HG03460 (cell line): ENCODE measurements at regions not wholly inside any gene's neighbourhood (a gene's known extent, or its start where the extent isn't known, plus 50 kb on each side); places are given as distances from the start of the nearest gene placed in this dataset.

Experiments used
- ATAC-seq: cut with Tn5 transposase; IDR thresholded peaks from one replicate; pipeline ENCODE4 v1.9.1; 2021; ENCODE audit not compliant: unreplicated experiment

DNA sequence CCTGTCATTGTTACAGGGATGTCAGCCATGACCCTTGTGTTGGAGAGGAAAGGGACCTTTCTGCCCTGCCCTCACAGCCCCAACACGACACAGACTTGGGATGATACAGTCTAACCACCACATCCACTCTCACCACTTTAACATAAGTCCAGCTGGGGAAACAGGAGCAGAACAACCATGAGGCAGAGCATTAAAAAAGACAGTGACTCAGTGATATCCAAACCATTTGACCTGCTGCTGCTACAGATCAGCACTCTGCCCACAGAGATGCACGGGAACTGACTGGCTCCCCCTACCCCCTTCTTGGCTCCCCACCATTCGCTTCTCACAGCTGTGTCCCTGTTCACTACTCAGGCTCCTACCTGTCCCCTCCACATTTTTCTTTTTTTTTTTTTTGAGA, 458.6 kb downstream of the ZNF608 start:
- ATAC-seq = no peak

DNA sequence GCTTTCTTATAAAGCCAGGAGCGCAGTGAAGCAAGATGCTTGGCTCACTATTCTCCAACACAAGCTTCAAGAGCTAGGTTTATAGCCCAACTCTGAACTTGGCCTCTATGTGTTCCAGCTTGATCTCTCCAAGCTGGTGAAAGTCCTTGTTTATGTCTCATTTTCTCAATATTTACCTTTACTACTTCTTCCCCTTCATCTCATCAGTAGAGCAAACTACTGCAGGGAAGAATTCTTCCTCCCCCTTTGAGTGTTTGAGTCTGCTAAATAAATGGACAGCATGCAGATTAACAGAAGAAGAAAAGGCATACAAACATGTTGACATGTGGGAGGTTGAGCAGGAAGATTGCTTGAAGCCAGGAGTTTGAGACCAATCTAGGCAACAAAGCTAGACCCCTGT, 460.7 kb downstream of the ZNF608 start:
- ATAC-seq = no peak

DNA sequence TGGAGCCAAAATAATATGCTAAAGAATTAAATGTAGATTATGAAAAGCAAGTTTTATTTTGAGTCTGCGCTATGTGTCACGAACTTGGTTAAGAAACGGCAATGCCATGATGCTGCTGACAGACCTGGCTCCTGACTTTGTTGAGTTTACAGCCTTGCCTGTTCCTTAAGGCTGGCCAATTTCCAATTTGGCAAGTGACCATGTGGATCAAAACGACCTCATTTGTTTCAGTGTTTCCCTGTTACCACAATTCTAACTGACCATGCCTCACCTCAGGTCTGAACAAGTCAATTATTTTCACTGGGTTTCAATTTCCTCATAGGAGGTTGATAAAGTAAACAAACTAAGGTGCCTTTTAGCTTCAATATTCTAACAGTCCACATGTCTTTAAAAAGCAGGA, 461.4 kb downstream of the ZNF608 start:
- ATAC-seq = no peak

DNA sequence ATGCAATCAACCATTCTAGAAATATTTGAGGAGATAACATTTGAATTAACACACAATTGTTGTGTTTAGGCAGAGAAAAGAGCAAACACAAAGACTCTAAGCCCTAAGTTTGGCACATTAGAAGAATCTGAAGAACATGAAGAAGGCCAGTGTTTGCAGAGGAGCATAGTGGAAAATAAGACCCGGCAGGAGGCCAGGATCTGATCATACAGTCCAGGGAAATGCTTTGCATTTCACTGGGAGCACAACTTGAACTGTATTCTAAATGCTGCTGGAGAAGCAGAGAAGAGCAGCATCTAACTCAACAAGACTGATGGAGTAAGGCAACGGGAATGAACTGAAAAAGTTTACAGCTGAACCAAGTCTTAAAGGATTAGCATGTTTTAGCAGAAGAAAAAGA, 463.4 kb downstream of the ZNF608 start:
- no peak for ATAC-seq

DNA sequence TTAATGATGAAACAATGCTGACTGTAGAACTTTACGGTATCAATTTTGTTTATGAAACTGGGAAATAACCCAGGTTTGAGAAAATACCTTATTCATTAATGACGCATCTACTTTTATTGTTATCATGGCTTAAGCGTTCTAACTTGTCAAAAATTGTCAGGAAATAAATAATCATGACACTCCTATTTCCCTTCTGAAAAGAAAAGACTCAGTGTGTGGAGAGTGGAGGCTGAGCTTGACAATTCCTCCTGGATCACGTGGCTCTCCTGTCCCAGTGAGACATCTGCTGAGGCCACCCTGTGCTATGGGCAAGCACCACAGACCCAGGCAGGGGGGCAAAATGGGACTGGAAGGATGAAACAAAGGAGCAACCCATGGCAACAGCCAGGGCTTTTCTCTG, 466.4 kb downstream of the ZNF608 start:
- ATAC-seq = no peak

DNA sequence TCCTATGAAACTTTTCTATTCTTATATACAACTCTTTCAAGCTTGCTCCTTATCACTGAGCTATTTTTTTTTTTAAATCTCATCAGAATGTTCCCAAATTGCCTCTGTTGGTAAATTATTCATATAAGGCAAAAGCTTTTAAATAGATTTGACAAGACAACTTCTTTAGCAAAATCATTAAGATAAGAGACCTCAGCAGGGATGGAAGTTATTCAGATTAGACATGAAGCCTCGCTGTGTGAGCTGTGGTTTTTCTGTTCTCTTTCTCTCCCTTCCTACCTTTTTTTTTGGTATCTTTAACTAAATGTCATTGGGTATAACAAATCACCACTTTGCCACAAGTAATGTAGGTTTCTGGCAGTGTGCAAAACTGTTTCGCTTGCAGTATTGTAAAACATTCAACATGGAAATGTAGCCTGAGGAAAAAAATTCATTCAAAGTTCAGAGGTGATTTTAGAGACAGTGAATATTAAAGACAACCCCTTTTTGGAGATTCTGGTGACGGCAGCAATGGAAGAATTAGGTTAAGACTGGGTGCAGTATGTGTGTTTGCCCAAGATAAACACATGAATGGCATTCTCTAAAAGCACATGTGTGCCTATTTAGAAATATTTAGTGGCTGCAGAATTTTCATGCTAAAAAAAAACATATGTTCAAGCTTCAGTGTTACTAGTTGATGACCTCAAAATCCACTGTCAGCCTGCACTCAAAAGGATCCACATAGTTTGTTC, 467.1 kb downstream of the ZNF608 start:
- no peak for ATAC-seq

DNA sequence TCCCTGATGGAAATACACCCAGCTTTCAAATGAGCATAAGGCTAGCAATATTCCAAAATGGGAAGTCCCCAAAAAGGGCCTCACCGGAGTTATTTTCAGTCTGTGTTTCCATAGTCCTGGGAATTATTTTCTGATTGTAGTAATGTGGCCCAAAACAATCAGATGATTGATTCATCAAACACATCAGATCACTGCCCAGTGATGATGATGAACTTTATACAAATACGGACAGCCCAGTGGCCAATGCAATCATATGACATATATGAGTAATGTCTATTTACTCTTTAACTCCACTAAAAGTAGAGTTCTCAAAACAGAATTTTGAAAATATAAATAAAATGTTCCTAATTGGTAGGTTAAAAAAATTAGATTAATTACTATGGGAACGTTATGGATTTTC, 467.8 kb downstream of the ZNF608 start:
- no peak for ATAC-seq

DNA sequence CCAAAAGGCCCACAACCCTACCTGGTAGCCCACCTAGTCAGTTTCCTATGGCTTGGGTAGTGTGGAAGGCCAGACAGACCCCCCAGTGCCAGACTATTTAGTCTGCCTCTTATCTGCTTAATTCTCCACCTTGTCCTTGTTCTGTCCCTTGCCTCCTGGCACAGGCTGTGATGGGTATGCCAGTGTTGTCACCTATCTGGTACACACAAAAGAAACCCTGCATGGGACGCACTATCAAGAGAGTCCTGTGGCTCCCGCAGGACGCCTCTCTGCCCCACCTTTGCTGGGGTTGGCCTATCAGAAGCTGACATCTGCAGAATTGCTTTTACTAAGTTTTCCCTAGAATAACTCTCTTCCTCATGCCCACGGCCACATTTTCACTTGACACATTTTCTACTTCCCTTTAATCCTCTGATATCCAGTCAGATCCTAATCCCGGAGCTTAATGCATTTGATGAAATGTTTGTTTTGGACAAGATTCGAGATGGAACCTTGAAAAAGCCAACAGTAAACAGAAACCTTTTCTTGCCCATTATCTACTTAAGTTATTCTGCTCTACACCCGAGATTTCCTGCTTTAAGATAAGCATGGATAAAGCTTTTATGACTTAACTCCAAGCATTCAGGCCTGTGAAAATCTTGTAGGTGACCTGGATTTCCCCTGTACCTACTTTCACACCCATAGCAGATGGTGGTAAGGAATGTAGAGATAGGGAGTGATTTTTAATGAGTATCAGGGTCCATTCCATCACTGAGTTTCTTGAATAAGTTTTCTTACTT, 468.5 kb downstream of the ZNF608 start:
- no peak for ATAC-seq

DNA sequence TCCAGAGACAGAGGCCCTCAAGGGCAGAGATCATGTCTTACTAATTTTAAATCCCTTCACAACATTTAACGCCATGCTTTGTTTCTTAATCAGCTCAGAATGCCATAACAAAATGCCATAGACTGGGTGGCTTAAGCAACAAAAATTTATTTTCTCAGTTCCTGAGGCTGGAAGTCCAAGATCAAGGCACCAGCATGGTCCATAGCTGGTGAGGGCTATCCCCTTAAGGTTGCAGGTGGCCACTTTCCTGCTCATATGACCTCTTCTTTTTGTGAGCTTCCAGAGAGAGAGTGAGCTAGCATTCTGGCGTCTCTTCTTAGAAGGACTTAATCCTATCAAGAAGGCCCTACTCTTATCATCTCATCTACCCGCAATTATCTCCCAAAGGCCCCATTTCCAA, 470.3 kb downstream of the ZNF608 start:
- ATAC-seq = no peak

DNA sequence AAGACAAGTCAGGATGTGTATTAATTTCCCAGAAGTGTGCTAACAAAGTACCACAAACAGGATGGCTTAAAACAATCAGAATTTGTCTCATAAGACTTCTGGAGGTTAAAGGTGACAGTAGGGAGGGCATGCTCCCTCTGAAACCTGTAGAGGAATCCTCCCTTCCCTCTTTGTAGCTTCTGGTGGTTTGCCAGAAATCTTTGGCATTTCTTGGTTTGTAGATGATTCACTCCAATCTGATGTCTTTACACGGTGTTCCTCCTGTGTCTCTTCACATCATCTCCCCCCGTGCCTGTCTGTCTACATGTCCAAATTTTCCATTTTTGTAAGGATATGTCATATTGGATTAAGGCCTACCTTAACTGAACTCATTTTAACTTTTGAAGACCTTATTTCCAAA, 471.5 kb downstream of the ZNF608 start:
- no peak for ATAC-seq

DNA sequence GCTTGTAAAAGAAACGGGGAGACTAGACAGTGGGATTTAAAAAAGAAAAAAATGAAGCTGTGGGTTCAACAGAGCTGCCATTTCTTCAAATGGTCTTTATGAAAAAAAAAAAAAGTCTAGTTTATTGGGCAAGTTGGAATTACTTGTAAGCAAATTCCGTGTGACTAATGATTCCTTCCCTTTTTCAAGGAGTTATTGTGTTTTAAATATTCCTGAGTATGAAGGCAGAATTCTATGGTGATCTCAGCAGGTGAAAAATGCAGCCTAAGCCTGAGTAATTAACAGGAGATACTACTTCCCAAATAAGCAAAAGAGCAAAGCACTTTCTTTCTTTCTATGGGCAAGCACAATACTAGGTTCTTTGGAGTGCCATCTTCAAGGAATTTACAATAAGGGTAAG, 481.9 kb downstream of the ZNF608 start:
- ATAC-seq = no peak

DNA sequence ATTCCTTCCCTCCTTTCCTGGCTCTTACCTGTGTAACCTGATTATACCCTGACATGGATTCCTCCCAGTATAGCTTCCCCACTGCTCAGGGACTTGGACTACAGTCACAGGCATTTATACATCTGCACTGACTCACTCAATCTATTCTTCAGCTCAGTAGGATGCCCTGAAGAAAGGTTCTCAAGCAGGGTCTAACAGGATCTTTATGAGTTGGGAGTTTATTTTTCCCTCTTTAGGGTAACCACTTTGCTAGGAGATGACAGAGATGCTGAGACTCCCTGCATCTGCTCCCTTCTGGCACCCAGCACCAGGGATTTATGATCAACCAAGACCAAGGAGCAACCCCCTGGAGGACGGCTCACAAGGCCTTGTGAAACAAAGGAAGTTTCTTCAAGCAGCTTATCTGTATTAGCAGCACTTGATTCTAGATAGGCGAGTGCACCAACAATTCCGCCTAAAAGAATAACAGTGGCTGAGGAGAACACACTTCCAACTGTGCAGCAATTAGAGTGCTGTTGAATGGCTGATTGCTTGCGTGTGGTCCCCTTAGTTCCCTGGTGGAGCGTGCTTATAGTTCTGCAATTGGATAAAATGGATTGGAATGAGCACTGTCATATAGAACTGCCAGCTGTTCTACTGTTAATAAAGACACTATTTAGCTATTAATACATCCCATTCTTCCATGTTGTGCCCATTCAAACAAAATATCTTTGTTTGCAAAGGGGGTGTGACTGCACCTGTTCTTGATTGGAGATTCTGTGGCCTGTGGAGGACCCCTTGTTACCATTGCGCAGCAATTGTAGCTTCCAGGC, 482.6 kb downstream of the ZNF608 start:
- no peak for ATAC-seq

DNA sequence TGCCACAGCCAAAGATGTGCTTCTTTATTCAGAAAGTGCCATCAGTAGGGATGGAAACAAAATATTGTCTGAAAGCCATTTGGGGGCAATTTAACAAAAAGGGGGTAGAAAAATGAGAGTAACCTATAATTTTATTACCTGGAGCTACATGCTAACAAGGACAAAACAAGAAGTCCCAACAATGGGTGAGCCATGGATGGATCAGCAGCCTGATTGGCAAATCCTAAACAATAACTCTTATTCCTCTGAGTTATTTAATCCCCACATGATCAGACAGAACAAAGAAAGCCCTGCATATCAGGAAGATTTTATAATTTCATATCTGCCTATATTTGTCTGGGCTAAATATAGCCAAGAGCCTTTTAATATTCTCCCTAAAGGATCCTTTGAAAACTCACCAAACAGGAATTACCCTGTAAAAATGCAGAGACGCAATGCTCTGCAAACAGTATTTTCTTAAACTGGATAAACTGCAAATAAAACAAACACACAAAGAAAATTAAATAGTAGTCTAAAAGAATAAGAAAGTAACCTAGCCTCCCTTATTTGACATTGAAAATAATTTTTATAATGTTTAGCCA, 483.4 kb downstream of the ZNF608 start:
- no peak for ATAC-seq

DNA sequence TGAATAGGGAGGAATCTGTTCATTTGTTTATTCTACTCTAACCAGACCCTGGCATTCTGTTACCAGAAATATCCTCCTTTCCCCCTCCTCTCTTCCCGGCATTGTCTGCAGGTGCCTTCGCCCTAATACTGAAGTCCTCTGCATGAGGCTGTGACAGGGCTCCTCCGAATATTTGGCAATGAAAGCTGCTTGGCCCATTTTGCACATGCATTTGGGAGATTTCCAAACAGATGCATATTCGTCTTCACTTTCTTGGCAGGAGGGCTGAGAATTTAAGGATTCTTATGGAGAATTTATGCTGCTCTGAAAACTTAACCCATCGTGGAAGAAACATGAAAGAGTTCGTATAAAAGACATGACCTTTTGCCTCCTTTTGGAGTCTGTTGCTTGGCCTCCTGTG, 484.0 kb downstream of the ZNF608 start:
- no peak for ATAC-seq

DNA sequence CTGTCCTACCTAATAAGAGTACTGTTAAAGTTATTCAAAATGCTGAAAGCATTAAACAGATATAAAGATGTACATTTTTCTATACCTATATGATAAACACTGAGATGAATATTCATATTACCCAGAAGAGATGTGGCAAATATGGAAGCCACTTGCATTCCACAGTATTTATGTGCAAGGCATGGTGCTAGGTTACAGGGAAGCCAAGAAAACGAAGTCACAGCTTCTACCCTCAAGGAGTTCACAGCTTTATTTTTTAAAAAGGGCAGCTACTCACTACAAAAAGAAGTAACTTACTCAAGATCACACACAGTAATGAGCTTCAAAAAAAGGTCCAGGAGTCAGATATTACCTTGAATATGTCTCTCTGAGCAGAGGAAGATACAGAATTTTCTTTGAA, 484.6 kb downstream of the ZNF608 start:
- no peak for ATAC-seq

DNA sequence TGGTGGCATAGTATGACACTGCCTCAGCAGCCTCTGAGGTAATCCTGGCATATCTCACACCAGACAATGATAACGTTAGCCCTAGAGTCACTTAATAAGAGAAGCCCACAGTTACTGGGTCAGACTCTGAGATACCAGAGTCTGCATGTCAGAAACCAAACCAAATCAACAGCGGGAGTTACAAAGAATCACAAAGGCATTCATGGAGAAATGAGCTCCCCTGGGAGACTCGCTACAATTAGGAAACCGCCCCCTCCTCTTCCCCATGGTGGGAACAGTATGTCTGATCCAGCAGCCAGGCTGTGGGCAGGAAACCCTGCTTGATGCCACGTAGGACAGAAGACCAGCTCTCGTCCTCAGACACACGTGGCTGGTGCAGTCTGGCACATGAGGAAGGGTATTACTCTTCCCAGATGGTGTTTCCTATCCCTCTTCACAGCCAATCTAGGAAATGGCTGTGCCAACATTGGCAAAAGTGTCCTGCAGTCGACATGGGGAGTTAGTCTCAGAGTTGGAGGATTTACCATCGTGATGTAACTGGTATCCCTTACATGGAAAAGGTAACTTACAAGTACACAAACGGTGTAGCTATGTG, 485.4 kb downstream of the ZNF608 start:
- no peak for ATAC-seq

DNA sequence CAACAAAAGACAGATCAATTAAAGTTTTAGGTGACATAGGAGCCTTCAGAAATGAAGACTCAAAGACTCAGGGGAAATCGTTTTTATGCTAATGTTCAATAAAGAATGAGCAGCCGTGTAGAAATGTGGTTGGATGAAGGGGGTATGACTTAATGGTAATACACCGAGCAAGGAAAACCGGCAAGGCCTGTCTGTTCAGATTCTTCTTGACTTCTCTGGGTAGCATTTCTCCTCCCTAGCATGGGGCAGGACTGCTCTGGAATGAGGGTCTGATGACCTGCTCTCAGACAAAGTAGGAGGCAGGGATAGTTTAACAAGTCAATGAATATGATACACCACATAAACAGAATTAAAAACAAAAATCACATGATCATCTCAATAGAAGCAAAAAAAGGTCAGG, 487.4 kb downstream of the ZNF608 start:
- ATAC-seq = no peak

DNA sequence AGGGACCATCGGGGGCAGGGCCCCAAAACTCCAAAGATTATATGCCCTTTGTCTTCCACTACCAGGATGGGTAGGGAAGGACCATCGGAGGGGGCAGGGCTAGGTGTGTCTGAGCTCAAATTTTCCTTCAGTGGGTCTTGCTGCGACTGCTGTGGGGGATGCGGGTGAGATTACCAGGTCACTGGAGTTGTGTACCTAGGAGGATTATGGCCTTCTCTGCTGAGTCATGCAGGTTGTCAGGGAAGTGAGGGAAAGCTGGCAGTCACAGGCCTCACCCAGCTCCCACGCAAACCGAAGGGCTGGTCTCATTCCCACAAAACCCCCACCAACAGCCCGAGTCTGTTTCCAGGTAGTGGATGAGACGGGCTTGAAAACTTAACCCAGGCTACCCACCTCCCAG, 489.4 kb downstream of the ZNF608 start:
- no peak for ATAC-seq

DNA sequence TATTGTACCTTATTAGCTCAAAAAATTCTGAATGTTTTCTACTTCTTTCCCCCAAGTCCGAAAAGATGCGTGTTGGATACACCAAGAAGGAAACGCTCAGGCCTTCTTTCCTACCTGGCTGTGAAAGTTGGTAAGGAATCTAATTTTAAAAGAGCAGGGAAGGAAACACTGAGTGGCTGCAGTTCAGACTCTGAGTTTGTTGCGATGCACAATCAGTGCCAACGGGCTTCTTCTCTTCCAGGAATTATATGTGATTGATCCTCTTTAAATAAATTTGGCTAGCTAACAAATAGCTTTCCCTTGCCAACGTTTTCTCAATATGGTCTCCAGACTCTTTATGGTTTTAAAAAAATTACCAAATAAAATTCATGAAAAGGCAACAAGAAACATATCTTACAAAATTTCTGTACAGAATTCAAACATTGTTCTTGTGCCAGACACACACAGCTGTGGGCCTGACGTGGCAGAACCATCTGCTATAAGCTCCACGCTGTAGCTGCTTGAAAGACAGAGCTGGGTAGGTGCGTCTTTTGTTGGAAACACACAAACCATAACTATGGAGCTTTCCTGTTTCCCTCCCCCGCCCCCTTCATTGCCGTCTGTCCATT, 493.1 kb downstream of the ZNF608 start:
- no peak for ATAC-seq

DNA sequence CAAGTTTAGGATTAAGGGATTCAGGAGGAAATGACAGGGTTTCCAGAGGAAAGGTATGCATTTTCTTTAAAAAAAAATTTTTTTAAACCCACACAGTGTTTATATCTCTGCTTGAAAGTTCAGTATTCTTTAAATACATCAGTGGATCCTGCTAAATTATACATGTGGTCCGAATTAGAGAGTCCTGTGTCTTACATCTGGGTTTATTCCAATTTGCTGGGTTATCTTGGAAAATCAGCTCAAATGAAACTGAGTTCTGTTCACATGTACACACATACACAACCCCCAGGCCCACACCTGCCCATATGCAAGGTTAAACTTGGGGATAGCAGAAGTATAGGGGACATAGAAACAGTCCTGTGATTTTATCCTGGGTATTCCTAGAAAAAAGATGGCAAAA, 493.7 kb downstream of the ZNF608 start:
- no peak for ATAC-seq

DNA sequence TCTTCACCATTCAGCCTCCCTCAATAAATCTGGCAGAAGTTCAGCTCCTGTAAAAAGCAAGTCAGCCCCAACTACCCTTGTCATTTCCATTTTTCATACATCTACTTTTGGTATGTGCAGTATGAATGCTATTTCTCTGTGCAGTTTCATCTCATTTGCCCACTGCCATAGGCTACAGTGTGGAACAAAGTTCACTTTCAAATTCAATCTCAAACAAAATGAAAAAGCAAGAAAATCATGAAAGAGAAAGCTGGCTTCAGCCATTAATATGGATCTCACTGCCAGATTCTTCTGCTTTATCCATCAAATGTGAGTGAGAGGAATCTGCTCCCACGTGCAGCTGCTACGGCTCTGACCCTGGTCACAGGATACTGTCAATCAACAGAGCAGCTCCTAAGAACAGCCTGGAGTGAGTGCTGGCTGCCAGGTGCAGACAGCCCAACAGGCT, 494.2 kb downstream of the ZNF608 start:
- ATAC-seq = no peak
